ENCODE measurements at regions not wholly inside any gene's neighbourhood (a gene's known extent, or its start where the extent isn't known, plus 50 kb on each side); places are given as distances from the start of the nearest gene placed in this dataset.

GRCh38 chr7:22633954-22634474 is 93.0 kb upstream of the IL6 start:
- DNase-seq (ENCODE audit: low read depth in 1 of 2, low spot score in 2 of 2): no peak
- no peak overlapping the region for H2BK20ac ChIP-seq (ENCODE audit: low read length)

More at GRCh38 chr7:22633954-22634474, 93.0 kb upstream of the IL6 start:
- Histone ChIP-seq H3K4me3 (ENCODE audit: extremely low read depth in 1 of 4, insufficient read depth in 2 of 4, low read depth in 3 of 4, low read length in 4 of 4) (no peak overlapping the region), H3K27me3 (replicated peaks in 1 of 4; ENCODE audit: control insufficient read depth in 3 of 4, extremely low read depth in 1 of 4, insufficient read depth in 3 of 4, low read length in 3 of 4) (no peaks in the 10 kb centered on the region), H2AFZ (ENCODE audit: low read length) (no peak overlapping the region), H2BK12ac (ENCODE audit: low read depth, low read length) (no peak overlapping the region), H3K27ac (ENCODE audit: low read depth, low read length) (no peak overlapping the region), H3K9ac (replicated peaks in 1 of 4; ENCODE audit: extremely low read depth in 1 of 4, low read depth in 3 of 4, low read length in 3 of 4) (no peak overlapping the region), H3K4me1 (replicated peaks in 1 of 4; ENCODE audit: control insufficient read depth in 3 of 4, insufficient read depth in 4 of 4, low read length in 3 of 4) (0 out of 7 replicates have a peak, but pooled peaks cover 0 to 4% (median 0%) of the 10 kb centered on the region in 4 experiments), H3K4ac (replicated peaks; ENCODE audit: insufficient read length, low read depth, low read length) (no peak overlapping the region), H3K23me2 (ENCODE audit: low read depth, low read length) (no peaks in the 10 kb centered on the region), H4K20me1 (replicated peaks in 1 of 2; ENCODE audit: control insufficient read depth in 1 of 2, insufficient read depth in 2 of 2, low read length in 2 of 2) (no peaks in the 10 kb centered on the region), H3K56ac (replicated peaks; ENCODE audit: insufficient read length, low read depth, low read length) (no peak overlapping the region), H4K8ac (ENCODE audit: extremely low read depth, insufficient read depth, low read length) (no peak overlapping the region), H3K36me3 (ENCODE audit: control insufficient read depth in 2 of 4, insufficient read depth in 4 of 4, low read length in 3 of 4) (no peaks in the 10 kb centered on the region), H2BK15ac (ENCODE audit: low read length) (no peak overlapping the region), H4K5ac (ENCODE audit: insufficient read length, low read depth, low read length) (no peak overlapping the region), H3K14ac (ENCODE audit: insufficient read length) (no peak overlapping the region), H3K18ac (ENCODE audit: extremely low read depth, low read length) (no peak overlapping the region), H2BK5ac (ENCODE audit: low read depth, low read length) (no peak overlapping the region), H3K23ac (ENCODE audit: insufficient read length) (no peak overlapping the region), H2BK120ac (replicated peaks; ENCODE audit: low read depth, low read length) (no peak overlapping the region), H3K79me2 (ENCODE audit: control insufficient read depth in 1 of 2, insufficient read depth in 2 of 2, low read length in 2 of 2) (no peaks in the 10 kb centered on the region), H3K4me2 (ENCODE audit: insufficient read depth in 1 of 2, low read depth in 2 of 2, low read length in 2 of 2) (no peak overlapping the region), H3K79me1 (ENCODE audit: low read depth, low read length) (no peaks in the 10 kb centered on the region), H2AK5ac (ENCODE audit: low read depth, low read length) (no peak overlapping the region), H3K9me3 (ENCODE audit: insufficient read depth in 2 of 2, low read depth in 1 of 2, low read length in 1 of 2) (no peaks in the 10 kb centered on the region), H4K91ac (replicated peaks; ENCODE audit: insufficient read length, low read length) (no peak overlapping the region)
- FAIRE-seq: no peak
- ChIA-PET CTCF (ENCODE audit: partially characterized antibody) (interaction anchor here (1.3 to 2.5 kb wide), 3 partner anchors 9 to 91 kb away, joined by 5 to 8 read pairs (median 6); no protein-coding TSS in a partner anchor), POLR2A (ENCODE audit: partially characterized antibody) (no interaction called here)
- 86% methylated on average over 3 of the region's 3 CpGs; no CpG with 5 or more reads in 1 of the 2 experiments for WGBS, 2 experiments (ENCODE audit: extremely low coverage in 1 of 2, insufficient coverage in 1 of 2, insufficient read length in 1 of 2, insufficient replicate concordance in 2 of 2, low coverage in 1 of 2, low lambda C conversion rate in 2 of 2, missing lambda C conversion rate in 1 of 2)
- TF ChIP-seq YY1 (IDR thresholded peaks at IDR 0.05; ENCODE audit: low read depth, low read length) (no peak), TAF1 (IDR thresholded peaks at IDR 0.05; ENCODE audit: low read depth, low read length) (no peak), BCL11A (IDR thresholded peaks at IDR 0.05; ENCODE audit: low read depth in 2 of 2, low read length in 2 of 2) (no peak), KDM5A (IDR thresholded peaks at IDR 0.05; ENCODE audit: low read length) (no peak), MAX (IDR thresholded peaks at IDR 0.05) (no peak), EZH2 (IDR thresholded peaks at IDR 0.05; ENCODE audit: low read depth, low read length, severe bottlenecking) (no peak), CBX8 (IDR thresholded peaks at IDR 0.05; ENCODE audit: borderline replicate concordance, low read depth, low read length) (no peak), SAP30 (IDR thresholded peaks at IDR 0.05; ENCODE audit: insufficient read depth, insufficient replicate concordance, low read length) (no peak), BACH1 (IDR thresholded peaks at IDR 0.05; ENCODE audit: low read length) (no peak), TBP (IDR thresholded peaks at IDR 0.05; ENCODE audit: low read depth, low read length) (no peak)
- TF ChIP-seq, protein P1, sequence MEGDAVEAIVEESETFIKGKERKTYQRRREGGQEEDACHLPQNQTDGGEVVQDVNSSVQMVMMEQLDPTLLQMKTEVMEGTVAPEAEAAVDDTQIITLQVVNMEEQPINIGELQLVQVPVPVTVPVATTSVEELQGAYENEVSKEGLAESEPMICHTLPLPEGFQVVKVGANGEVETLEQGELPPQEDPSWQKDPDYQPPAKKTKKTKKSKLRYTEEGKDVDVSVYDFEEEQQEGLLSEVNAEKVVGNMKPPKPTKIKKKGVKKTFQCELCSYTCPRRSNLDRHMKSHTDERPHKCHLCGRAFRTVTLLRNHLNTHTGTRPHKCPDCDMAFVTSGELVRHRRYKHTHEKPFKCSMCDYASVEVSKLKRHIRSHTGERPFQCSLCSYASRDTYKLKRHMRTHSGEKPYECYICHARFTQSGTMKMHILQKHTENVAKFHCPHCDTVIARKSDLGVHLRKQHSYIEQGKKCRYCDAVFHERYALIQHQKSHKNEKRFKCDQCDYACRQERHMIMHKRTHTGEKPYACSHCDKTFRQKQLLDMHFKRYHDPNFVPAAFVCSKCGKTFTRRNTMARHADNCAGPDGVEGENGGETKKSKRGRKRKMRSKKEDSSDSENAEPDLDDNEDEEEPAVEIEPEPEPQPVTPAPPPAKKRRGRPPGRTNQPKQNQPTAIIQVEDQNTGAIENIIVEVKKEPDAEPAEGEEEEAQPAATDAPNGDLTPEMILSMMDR (IDR thresholded peaks at IDR 0.05; ENCODE audit: control extremely low read depth in 1 of 3, insufficient read depth in 1 of 3, low read depth in 1 of 3, low read length in 3 of 3): no peak
